Activated T-helper 9 cell treated with anti-CD3 and anti-CD28 coated beads, Interleukin-2, amount 50 U/mL, for 16 hours (primary cell): ENCODE measurements at regions not wholly inside any gene's neighbourhood (a gene's known extent, or its start where the extent isn't known, plus 50 kb on each side); places are given as distances from the start of the nearest gene placed in this dataset.

Source experiments
- DNase-seq: peaks from one replicate; pipeline ENCODE4 v3.0.0-alpha.2; 2020; ENCODE audit warnings: low read depth

DNA sequence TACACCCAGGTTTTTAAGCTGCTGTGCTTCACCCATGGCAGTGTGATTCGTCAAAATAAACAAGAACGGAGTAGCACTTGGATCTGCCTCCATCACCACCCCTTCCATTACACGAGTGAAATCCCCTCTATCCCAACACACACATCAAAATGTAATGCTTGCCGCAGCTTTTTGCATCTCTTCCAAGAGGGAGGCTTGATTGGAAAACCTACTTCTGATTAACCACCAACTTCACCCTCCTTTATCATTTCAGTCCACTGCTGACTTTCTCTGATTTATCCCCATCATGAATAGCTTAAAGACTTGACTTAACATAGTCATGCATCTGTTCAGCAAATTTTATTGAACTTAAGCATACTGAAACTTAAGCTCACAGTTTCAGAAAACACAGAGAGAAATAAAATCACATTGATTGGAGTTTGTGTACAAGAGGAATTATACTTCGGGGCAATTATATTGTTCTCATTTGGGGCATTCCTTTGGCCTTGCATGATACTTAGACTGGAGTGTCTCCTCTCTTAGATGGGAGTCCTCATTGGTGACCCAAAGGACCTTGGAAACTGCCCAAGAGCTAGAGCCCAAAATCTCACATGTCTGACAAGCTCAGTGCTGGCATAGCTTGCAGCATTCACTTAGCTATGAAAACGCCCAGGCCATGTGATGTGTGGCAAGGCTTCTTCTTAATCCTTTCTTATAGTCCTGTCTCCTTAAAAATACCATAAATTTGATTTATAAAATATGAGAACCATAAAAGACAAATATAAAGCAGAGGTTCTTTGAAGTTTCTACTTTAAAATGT, 124.3 kb upstream of the UMPS start:
- DNase-seq, result no peak

GRCh38 chr3:124607163-124607562, 123.1 kb upstream of the UMPS start:
- no peak for DNase-seq

GRCh38 chr3:124609402-124609801, 120.8 kb upstream of the UMPS start:
- no peak for DNase-seq

GRCh38 chr3:124610130-124610529, 120.1 kb upstream of the UMPS start:
- no peak for DNase-seq

DNA sequence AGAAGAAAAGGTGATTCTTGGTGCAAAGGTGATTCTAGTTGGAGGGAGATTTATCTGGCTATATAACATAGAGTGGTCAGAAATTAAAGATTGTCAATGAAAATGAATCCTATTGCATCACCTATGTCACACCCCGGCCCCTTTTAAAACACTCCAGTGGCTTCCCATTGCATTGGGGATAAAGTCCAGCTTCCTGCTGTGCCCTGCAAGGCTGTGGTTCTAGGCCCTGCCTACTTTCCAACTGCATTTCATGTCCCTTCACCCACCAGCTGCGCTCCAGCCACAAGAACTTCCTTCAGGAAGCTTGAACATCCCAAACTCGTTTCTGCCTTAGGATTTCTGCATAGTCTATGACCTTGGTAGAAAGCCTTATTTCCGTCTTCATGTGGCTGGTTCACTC, 118.7 kb upstream of the UMPS start:
- no peak for DNase-seq

GRCh38 chr3:124615896-124616543, 114.2 kb upstream of the UMPS start:
- no peak for DNase-seq

DNA sequence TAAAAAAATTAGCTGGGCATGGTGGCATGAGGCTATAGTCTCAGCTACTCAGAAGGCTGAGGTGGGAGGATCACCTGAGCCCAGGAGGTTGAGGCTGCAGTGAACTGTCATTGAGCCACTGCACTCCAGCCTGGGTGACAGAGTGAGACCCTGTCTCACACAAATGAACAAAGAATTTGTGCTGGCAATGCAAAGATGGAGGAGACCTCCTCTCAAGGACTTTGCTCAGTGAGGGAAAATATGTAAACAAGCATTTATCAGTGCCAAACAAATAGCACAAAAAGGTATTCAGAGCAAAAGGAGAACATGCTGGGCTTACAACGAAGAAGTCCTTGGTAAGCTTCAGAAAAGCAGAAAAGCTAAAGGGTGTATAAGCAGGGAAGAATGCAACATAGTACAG, 113.1 kb upstream of the UMPS start:
- no peak for DNase-seq

DNA sequence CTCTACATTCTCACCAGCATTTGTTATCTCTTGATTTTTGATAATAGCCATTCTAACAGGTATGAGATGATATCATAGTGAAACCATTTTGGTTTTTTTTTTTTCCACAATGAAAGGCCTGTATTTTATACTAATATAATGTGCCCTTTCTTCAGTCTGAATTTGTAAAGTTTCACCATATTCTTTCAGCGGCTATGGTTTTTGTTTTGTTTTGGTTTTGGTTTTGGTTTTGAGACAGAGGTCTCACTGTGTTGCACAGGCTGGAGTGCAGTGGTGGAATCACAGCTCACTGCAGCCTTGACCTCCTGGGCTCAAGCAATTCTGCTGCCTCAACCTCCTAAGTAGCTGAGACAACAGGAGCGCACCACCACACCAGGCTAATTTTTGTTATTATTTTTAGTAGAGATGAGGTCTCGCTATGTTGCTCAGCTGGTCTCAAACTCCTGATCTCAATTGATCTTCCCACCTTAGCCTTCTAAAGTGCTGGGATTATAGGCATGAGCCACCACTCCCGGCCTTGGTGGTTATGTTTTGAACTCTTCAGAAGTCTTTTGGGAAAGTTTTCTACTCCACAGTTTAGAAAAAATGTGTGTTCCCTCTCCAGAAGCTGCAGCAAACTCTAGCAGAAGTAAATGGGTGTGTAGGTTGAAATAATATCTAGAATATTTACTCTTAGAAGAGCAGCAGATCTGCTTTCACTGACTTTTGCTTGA, 110.2 kb upstream of the UMPS start:
- DNase-seq, result no peak

DNA sequence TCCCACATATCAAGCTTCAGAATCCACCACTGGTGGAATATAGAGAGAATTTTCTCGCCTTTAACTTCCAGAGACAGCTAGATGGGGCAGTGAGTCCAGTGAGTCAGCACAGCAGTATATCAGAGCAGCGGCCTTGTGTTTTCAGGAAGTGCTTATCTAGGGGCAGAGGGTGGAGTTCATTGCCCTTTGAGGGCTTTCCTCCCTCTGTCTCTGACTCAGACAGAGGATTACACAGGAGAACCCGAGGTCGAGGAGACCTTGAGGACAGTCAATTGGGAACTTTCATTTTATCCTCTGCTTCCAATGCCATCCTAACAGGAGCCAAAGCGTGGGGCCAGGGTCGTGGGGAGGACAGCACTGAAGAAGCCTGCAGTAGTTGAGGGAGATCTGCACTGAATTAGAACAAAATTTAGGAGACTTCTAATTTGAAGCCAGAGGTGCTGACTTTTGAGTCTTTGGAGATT, 109.6 kb upstream of the UMPS start:
- no peak for DNase-seq

DNA sequence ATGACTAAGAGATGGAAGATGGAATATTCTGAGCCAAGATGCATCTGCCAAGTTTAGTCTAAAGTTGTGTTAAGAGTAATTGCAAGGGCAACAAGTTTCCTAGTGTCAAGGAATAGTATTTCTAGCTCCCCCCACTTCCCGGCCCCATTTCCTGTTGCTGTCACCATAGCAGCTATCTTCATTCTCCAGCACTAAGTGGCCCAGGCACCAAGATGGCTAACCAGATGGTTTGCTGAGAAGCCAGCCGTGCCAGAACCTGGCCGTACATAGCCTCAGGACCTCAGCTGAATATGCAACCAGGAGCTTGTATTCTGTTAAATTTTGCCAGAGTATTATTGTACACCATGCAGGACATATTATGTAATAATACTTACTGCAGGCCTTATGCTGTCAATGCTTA, 108.8 kb upstream of the UMPS start:
- no peak for DNase-seq

DNA sequence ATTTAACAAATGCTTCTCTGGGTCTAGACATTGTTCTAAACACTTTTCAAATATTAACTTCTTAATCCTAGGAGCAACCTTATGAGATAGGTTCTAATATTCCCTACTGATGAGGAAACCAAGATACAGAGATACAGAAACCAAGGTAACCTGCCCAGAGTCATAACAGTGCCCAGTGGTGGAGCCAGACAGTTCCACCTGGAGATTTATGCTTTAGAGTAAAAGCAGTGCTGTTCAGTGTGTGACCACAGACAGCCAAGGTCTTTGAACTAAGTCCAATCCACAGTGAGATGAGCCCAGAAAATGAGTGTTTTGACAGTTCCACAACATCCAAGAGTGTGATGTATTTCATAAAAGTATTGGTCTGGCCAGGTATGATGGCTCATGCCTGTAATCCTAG, 105.2 kb upstream of the UMPS start:
- no peak for DNase-seq

DNA sequence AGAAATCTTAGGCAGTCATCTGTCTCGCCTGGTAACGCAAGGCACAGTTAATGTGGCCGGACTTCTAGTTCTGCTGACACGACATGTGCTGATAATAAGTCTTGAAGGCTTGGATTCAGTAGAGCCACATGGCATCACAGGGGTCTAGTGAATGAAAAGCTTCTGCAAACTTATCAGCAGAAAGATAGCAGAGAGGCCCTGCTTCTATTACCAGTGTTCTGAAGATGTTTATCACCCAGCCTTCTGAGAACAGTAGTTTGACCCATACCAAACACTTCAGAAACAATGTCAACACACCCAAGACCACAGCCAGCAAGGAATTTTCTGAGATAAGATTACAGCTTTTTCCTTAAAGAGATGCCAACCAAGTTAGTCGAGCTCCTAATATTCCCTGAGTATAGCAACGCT, 102.7 kb upstream of the UMPS start:
- DNase-seq, result no peak

GRCh38 chr3:124628863-124629262, 101.4 kb upstream of the UMPS start:
- DNase-seq, result no peak

GRCh38 chr3:124629497-124629896, 100.8 kb upstream of the UMPS start:
- no peak for DNase-seq

DNA sequence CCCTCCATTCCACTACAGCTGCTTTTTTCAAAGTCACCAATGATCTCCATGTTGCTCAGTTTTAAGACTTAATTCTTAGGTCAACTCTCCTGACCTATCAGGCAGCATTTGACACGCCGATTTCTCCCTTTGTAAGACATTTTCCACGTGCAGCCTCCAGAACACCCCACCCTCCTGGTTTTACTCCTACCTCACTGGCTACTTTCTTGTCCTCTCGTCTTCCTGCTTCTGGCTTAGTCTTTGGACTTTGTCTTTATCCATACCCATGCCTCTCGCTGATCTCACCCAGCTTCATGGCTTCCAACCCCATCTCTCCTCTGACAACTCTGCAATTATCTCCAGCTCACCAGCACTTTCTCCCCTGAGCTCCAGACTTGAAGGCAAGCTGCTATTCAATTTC, 99.3 kb upstream of the UMPS start:
- no peak for DNase-seq

- no peak for DNase-seq
Observed at GRCh38 chr3:124631727-124632126, 98.5 kb upstream of the UMPS start.

DNA sequence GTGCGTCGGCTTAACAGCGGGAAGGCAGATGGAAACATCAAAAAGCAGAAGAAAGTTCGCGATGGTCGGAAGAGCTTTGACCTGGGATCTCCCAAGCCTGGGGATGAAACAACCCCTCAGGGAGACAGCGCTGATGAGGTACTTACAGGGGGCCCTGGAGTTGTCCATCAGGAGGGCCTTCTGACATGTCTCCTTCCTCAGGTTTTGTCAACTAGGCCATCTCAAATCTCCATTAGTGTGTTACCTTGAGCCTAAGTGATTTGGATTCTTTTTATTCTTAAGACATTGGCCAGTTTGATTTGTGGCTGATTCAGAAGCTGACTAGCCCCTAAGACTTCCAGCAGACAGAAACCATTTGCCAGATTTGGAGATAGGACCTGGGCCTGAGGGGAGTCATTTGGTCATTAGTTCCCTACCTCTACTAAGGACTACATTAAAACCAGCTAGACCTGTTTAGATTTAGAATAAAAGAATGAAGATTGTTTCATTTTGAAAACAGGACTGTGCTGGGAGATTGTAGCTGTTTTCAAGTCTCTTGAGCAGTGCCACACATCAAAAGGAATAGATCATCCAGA, 97.6 kb upstream of the UMPS start:
- no peak for DNase-seq

DNA sequence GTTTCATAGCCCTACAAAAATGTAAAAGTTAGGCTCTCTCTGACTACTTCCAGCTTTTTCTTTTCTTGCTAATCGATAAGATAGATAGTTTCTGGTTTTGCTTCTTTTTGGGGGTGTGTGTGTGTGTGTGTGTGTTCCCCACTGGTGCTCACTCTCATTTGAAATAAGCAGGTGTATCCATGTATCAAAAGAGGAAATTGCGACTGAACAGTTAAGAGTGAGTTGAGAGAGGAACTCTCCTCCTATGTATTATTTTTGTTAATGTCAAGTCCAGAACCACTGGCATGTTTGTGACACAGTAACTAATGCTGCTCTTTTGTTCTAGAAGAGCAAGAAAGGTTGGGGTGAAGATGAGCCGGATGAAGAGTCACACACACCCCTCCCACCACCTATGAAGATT, 96.7 kb upstream of the UMPS start:
- no peak for DNase-seq

GRCh38 chr3:124634210-124635168, 95.8 kb upstream of the UMPS start:
- DNase-seq, result no peak

DNA sequence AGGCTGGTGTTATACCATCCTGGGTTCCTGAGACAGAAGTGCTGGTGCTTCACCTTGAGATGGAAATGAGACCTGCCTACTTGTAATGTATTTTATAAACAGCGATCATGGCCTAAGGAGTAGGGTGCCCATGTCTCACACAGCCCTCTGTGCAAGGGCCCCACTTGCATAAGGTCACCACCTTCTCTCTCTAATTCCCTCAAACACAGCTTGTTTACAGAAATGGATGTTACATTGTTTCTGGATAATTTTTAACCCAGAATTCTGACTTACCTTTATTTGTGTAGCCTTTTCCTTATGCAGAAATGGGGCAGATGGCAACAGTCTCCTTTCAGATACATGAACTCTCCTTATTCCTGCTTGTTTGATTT, 95.1 kb upstream of the UMPS start:
- DNase-seq, result no peak

DNA sequence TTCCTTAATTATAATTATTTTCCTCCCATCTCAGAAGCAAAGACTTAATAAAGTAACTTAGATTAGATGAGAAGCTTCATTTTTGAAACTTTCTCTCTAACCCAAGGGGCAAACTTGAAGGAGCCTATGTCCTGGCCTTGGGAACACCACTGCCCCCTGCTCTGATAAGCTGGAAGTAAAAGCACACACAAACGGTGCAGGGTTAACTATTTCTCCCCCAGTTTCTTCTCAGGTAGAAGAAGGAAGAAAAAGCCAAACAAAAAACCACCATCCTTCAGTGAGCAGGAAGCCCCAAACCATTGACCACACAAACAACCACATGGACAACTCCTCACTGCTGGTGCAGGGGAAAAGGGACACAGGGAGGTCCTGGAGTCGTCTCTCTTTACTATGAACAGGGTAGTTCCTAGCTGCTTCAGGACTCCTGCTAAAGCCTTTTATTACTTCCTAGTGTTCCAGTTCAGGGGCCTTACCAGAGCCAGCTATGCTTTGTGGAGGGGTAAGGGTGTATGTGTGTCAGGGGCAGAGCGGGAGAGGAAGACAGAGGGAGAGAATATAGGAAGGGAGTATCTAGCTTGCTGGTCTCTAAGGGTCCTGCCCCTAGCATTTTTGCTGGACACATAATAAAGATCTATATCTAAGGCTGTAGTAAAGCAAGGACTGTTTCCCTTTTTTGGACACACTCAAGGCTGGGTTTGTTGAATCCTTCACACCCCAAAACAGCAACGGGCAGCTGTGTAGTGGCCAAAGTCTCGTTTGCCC, 94.0 kb upstream of the UMPS start:
- DNase-seq, result no peak
